HEK293 (cell line): ENCODE measurements at regions not wholly inside any gene's neighbourhood (a gene's known extent, or its start where the extent isn't known, plus 50 kb on each side); places are given as distances from the start of the nearest gene placed in this dataset.

Experiments
- TCF7L2 ChIP-seq: IDR thresholded peaks from 2 replicates; pipeline ENCODE4 v1.6.1; 2011; ENCODE audit warnings: low read depth, mild to moderate bottlenecking, inconsistent platforms, low read length, moderate library complexity, borderline replicate concordance
- ZNF248 ChIP-seq: fragments of 450-650 bp; formaldehyde crosslinking; IDR thresholded peaks from 2 replicates; pipeline ENCODE4 v1.5.1; 2017; ENCODE audit warnings: missing biosample characterization, missing genetic modification characterization
- ZNF843 ChIP-seq: fragments of 450-650 bp; formaldehyde crosslinking; IDR thresholded peaks from 2 replicates; pipeline ENCODE4 v1.5.1; 2016; ENCODE audit warnings: missing biosample characterization, missing genetic modification characterization
- TF ChIP-seq, protein P1 (sequence below): fragments of 450-650 bp; formaldehyde crosslinking; IDR thresholded peaks from 2 replicates; pipeline ENCODE4 v1.5.1; 2016; ENCODE audit warnings: missing biosample characterization, missing genetic modification characterization

DNA sequence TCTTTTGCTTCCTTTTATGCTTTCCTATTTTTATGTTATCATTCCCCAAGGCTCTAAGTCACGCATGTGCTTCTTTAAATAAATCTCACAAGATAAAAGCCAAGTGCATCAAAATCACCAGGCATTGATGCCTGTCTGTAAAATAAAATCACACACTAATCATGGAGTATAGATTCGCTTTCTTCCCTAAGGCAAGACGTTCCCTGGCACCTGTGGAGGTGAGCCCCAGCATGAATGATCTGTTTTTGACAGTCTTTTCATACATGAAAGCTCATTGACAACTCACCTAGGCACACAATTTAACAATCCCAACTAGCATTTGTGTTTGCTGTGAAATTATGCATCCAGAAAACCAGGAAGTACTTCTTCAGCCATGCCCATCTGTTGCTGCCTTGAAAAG is 146.9 kb upstream of the DMAC1 start:
- TF ChIP-seq TCF7L2 (no peak), ZNF248 (tag by site-specific recombination) (no peak), ZNF843 (no peak)
- TF ChIP-seq, protein P1, sequence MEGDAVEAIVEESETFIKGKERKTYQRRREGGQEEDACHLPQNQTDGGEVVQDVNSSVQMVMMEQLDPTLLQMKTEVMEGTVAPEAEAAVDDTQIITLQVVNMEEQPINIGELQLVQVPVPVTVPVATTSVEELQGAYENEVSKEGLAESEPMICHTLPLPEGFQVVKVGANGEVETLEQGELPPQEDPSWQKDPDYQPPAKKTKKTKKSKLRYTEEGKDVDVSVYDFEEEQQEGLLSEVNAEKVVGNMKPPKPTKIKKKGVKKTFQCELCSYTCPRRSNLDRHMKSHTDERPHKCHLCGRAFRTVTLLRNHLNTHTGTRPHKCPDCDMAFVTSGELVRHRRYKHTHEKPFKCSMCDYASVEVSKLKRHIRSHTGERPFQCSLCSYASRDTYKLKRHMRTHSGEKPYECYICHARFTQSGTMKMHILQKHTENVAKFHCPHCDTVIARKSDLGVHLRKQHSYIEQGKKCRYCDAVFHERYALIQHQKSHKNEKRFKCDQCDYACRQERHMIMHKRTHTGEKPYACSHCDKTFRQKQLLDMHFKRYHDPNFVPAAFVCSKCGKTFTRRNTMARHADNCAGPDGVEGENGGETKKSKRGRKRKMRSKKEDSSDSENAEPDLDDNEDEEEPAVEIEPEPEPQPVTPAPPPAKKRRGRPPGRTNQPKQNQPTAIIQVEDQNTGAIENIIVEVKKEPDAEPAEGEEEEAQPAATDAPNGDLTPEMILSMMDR (tag by site-specific recombination): no peak
